ENCODE measurements at regions not wholly inside any gene's neighbourhood (a gene's known extent, or its start where the extent isn't known, plus 50 kb on each side); places are given as distances from the start of the nearest gene placed in this dataset.

DNA sequence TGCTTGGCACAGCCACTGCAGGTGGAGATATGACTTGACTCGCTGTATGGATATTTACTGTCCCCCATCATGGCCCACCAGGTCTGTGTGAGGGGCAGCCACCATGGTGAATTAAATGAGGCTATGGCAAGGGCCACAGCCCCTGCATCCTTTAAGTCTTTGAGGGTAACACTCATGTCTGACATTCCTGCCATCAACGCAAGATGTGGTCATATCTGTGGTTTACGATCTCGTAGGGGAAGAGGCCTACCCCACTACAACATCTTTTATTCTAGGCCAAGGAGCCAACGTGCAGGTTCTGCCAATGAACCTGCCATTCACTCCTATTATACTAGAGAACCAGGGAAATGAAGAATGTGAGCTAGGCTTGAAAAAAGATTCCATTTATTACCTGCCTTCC is 381.6 kb upstream of the ID2 start:
- H3K4me3 ChIP-seq: no peak overlapping the region

DNA sequence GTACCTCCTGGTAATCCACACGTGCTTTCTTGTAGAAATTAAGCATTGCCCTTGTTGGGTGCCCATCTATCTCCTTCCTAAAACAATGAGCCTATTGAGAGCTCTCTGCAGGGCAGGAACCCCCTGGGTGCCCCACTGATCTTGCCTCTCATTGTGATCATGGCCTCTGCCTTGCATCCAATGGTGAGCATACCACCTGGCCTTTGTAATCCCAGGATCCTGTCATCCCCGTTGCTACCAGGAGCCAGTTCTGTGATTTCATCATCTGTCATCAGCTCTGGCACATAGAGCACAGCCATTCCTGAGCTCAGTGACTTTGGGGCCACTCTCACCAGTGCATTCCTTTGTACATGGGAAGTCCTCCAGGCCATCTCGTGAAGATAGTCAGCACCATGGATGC is 381.0 kb upstream of the ID2 start:
- no peaks in the 10 kb centered on the region for H3K9me3 ChIP-seq
- H3K4me1 ChIP-seq (ENCODE audit: control insufficient read depth in 1 of 2, low read depth in 2 of 2): peaks cover 3 to 34% of the 10 kb centered on the region in 2 donors
- no peak overlapping the region for H3K4me3 ChIP-seq
- ATAC-seq (ENCODE audit: insufficient number of reproducible peaks, low FRiP score, low read depth) (no peak), DNase-seq (ENCODE audit: low spot score) (no peak)
- H3K27ac ChIP-seq: no peak overlapping the region
- no peaks in the 10 kb centered on the region for H3K27me3 ChIP-seq (replicated peaks; ENCODE audit: insufficient read depth)
- no peaks in the 10 kb centered on the region for H3K36me3 ChIP-seq
- TF ChIP-seq, protein P1, sequence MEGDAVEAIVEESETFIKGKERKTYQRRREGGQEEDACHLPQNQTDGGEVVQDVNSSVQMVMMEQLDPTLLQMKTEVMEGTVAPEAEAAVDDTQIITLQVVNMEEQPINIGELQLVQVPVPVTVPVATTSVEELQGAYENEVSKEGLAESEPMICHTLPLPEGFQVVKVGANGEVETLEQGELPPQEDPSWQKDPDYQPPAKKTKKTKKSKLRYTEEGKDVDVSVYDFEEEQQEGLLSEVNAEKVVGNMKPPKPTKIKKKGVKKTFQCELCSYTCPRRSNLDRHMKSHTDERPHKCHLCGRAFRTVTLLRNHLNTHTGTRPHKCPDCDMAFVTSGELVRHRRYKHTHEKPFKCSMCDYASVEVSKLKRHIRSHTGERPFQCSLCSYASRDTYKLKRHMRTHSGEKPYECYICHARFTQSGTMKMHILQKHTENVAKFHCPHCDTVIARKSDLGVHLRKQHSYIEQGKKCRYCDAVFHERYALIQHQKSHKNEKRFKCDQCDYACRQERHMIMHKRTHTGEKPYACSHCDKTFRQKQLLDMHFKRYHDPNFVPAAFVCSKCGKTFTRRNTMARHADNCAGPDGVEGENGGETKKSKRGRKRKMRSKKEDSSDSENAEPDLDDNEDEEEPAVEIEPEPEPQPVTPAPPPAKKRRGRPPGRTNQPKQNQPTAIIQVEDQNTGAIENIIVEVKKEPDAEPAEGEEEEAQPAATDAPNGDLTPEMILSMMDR (IDR thresholded peaks at IDR 0.05): no peak

More for the DNA sequence above, 381.6 kb upstream of the ID2 start:
- Histone ChIP-seq H3K27me3 (replicated peaks; ENCODE audit: insufficient read depth) (no peaks in the 10 kb centered on the region), H3K27ac (no peak overlapping the region), H3K9me3 (no peaks in the 10 kb centered on the region), H3K4me1 (ENCODE audit: control insufficient read depth in 1 of 2, low read depth in 2 of 2) (peaks cover under 1 to 28% of the 10 kb centered on the region in 2 donors), H3K36me3 (no peaks in the 10 kb centered on the region)
- no peak for DNase-seq (ENCODE audit: low spot score)
- ATAC-seq (ENCODE audit: insufficient number of reproducible peaks, low FRiP score, low read depth): no peak
- TF ChIP-seq, protein P1 (IDR thresholded peaks at IDR 0.05): no peak

DNA sequence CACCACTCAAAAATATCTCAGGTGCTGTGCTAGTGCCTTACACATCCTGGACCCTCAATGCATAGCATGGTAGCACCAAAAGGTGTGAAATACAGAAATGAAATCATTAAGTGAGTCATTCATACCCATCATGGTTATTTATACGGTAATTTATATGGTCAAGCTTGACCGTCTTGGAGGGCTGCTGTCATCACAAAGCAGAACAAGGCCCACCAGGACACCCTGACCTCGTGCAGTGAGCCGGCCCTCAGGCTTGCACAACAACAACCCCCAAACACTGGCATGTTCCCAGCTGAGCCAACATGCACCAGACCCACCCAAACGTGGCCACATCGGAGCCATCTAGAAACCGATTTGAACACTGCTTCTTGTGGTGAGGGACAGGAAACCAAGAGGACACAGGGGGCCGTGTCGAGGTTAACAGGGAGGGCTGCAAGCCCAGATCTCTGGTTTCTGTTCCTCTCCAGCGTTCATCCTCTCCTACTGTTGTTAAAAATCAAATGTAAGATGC is 378.5 kb upstream of the ID2 start:
- no peaks in the 10 kb centered on the region for H3K9me3 ChIP-seq
- TF ChIP-seq, protein P1 (IDR thresholded peaks at IDR 0.05): no peak
- no peak for DNase-seq (ENCODE audit: low spot score)
- no peak overlapping the region for H3K4me3 ChIP-seq
- H3K27ac ChIP-seq: no peak overlapping the region
- H3K4me1 ChIP-seq (ENCODE audit: control insufficient read depth in 1 of 2, low read depth in 2 of 2): peaks cover 7 to 51% of the 10 kb centered on the region in 2 donors
- no peaks in the 10 kb centered on the region for H3K27me3 ChIP-seq (replicated peaks; ENCODE audit: insufficient read depth)
- H3K36me3 ChIP-seq: no peaks in the 10 kb centered on the region
- no peak for ATAC-seq (ENCODE audit: insufficient number of reproducible peaks, low FRiP score, low read depth)

DNA sequence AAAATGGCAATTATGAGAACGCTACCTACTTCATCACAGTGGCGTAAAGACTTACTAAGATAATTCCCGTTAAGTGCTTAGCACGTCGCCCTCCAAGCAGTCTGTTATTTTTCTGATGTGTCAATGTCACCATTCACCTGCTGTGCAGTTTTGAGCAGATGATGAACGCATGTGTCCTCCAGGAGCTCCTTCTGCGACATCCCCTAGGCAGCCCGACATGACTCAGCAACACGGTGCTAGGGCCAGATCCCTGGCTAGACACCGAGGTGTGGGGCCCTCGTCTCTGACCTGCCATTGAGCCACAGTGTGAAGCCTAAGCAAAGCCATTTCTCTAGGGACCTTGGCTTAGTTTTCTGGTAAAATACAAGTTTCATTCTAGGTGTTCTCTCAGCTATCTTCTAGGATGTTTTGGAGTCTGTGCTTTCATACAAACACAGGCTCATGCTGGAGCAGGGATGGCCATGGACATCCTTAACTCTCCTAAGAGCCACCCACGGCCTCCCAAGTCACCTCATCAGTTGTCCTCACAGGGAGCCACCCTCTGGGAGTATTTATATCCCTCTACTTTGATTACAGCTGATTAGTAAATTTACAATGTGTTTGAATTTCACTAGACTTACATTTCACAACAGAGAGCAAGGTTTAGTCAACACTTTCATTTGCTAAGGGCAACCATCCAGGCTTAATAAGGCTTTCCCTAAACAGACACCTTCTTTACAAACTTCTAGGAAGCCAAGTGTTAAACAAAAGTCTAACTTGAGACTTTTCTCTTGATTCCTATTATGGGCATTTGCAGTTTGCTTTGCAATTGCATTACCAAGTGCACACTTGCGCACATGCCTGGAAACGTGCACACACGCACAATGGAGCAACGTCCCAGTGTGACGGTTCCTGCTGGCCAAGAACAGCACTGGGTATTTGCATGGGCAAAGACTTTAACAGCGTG is 376.8 kb upstream of the ID2 start:
- H3K36me3 ChIP-seq: no peaks in the 10 kb centered on the region
- no peaks in the 10 kb centered on the region for H3K9me3 ChIP-seq
- peaks cover 7 to 58% of the 10 kb centered on the region in 2 donors for H3K4me1 ChIP-seq (ENCODE audit: control insufficient read depth in 1 of 2, low read depth in 2 of 2)
- TF ChIP-seq, protein P1 (IDR thresholded peaks at IDR 0.05): no peak
- H3K27ac ChIP-seq: peak overlapping the region; percentile 84 to 86
- no peak for DNase-seq (ENCODE audit: low spot score)
- no peaks in the 10 kb centered on the region for H3K27me3 ChIP-seq (replicated peaks; ENCODE audit: insufficient read depth)
- no peak overlapping the region for H3K4me3 ChIP-seq
- no peak for ATAC-seq (ENCODE audit: insufficient number of reproducible peaks, low FRiP score, low read depth)

DNA sequence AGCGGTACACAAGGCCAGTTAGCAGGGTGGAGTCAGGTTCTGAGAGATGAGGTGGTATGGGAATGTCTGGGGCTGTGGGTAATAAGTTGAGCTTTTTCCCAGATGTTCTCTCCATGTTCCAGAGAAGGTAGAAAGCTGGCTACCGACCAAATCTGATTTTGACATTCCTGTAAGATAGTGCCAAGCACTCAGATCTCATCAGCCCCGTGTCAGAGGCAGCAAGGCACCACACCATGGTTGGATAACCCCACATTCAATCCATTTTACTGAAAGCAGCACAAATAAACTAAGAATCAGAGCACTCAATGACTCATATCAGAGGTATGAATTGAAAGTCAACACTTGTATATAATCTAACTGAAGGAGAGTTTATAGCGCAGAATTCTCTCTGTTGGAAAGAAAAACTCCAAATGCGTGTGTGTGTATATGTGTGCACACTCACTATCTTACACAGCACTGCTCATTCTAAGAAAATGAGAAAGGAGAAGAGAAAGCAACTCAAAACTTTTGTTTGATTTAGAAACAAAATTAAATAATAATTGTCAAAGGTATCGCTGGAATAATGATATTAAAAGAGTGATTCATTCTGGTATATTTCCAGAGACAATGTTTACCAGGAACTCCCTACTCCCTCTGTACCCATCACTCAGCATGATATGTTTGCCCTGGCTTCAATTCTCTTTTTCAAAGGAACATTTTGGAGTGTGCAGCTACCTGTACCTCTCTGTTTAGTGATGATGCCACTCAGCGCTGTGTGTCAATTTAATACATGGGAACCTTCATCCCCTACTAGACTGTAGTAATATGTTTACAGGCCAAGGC is 375.1 kb upstream of the ID2 start:
- peak overlapping the region; percentile 84 to 86 for H3K27ac ChIP-seq
- no peaks in the 10 kb centered on the region for H3K36me3 ChIP-seq
- ATAC-seq (ENCODE audit: insufficient number of reproducible peaks, low FRiP score, low read depth) (no peak), DNase-seq (ENCODE audit: low spot score) (no peak)
- H3K4me1 ChIP-seq (ENCODE audit: control insufficient read depth in 1 of 2, low read depth in 2 of 2): peaks cover 7 to 52% of the 10 kb centered on the region in 2 donors
- H3K4me3 ChIP-seq: no peak overlapping the region
- TF ChIP-seq, protein P1 (IDR thresholded peaks at IDR 0.05): no peak
- H3K9me3 ChIP-seq: no peaks in the 10 kb centered on the region
- H3K27me3 ChIP-seq (replicated peaks; ENCODE audit: insufficient read depth): no peaks in the 10 kb centered on the region

All from thoracic aorta (tissue), 2 donors.